ENCODE measurements at regions not wholly inside any gene's neighbourhood (a gene's known extent, or its start where the extent isn't known, plus 50 kb on each side); places are given as distances from the start of the nearest gene placed in this dataset.

GRCh38 chr2:133777574-133777960 lies 209.3 kb upstream of the NCKAP5 start:
- 85% methylated on average over 7 of the region's 7 CpGs for WGBS
- Histone ChIP-seq H3K9me3 (no peaks in the 10 kb centered on the region), H3K27ac (replicated peaks in 1 of 4) (no peak overlapping the region), H3K27me3 (no peaks in the 10 kb centered on the region), H3K4me1 (peaks cover 20 to 24% (median 22%) of the 10 kb centered on the region in 4 donors), H3K4me3 (no peak overlapping the region), H3K36me3 (no peaks in the 10 kb centered on the region)
- intact Hi-C loops (cut with DNase I): loop anchor here (10.0 kb wide), 1 partner anchor 123 kb away; no protein-coding TSS in a partner anchor
- TF ChIP-seq CTCF (IDR thresholded peaks at IDR 0.05) (no peak), POLR2AphosphoS5 (IDR thresholded peaks at IDR 0.05) (no peak)
- no peak for DNase-seq (ENCODE audit: extremely low spot score)

GRCh38 chr2:133780099-133780996 lies 212.1 kb upstream of the NCKAP5 start:
- DNase-seq (ENCODE audit: extremely low spot score): no peak
- intact Hi-C loops (cut with DNase I): no loop called here

DNA sequence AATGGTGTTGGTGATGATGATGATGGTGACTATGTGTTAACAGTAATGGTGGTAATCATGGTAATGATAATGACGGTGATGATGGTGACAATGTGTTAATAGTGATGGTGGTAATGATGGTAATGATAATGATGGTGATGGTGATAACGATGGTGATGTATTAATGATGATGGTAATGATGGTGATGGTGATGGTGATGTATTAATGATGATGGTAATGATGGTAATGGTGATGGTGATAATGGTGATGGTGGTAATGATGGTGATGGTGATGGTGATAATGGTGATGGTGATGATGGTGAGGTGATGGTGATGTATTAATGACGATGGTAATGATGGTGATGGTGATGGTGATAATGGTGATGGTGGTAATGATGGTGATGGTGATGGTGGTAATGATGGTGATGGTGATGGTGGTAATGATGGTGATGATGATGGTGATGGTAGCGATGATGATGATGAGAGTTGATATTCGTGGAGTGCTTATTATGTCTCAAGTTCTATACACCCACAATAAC lies 212.8 kb upstream of the NCKAP5 start:
- TF ChIP-seq POLR2AphosphoS5 (IDR thresholded peaks at IDR 0.05) (no peak), EP300 (IDR thresholded peaks at IDR 0.05) (no peak)
- 76% methylated on average over 5 of the region's 5 CpGs for WGBS
- Histone ChIP-seq H3K4me3 (no peak overlapping the region), H3K4me1 (peaks cover 0 to 4% (median 0%) of the 10 kb centered on the region in 4 donors), H3K36me3 (no peaks in the 10 kb centered on the region), H3K27ac (replicated peaks in 1 of 4) (no peak overlapping the region), H3K9me3 (peaks cover 0 to 4% (median 0%) of the 10 kb centered on the region in 4 donors), H3K27me3 (no peaks in the 10 kb centered on the region)
- no peak for DNase-seq (ENCODE audit: extremely low spot score)
- intact Hi-C loops (cut with DNase I): no loop called here

More at GRCh38 chr2:133780099-133780996, 212.1 kb upstream of the NCKAP5 start:
- Histone ChIP-seq H3K36me3 (no peaks in the 10 kb centered on the region), H3K4me1 (peaks cover under 1 to 4% (median 2%) of the 10 kb centered on the region in 4 donors), H3K9me3 (peaks cover 0 to 4% (median 0%) of the 10 kb centered on the region in 4 donors), H3K27me3 (no peaks in the 10 kb centered on the region), H3K4me3 (no peak overlapping the region), H3K27ac (replicated peaks in 1 of 4) (no peak overlapping the region)
- TF ChIP-seq POLR2AphosphoS5 (IDR thresholded peaks at IDR 0.05) (no peak), EP300 (IDR thresholded peaks at IDR 0.05) (no peak), POLR2A (IDR thresholded peaks at IDR 0.05; ENCODE audit: low read depth) (no peak), CTCF (IDR thresholded peaks at IDR 0.05) (peak; percentile 82 to 90 (median 84))
- WGBS: 51% methylated on average over 12 of the region's 12 CpGs

GRCh38 chr2:133787207-133787606 lies 218.9 kb upstream of the NCKAP5 start:
- Histone ChIP-seq H3K27me3 (no peaks in the 10 kb centered on the region), H3K9me3 (peaks cover 0 to 4% (median 0%) of the 10 kb centered on the region in 4 donors), H3K4me1 (no peaks in the 10 kb centered on the region), H3K36me3 (no peaks in the 10 kb centered on the region), H3K4me3 (no peak overlapping the region), H3K27ac (replicated peaks in 1 of 4) (no peak overlapping the region)
- no peak for TF ChIP-seq POLR2AphosphoS5 (IDR thresholded peaks at IDR 0.05)
- TF ChIP-seq POLR2A (IDR thresholded peaks at IDR 0.05; ENCODE audit: low read depth): no peak
- TF ChIP-seq EP300 (IDR thresholded peaks at IDR 0.05): no peak
- TF ChIP-seq CTCF (IDR thresholded peaks at IDR 0.05): no peak
- intact Hi-C loops (cut with DNase I): no loop called here
- no peak for DNase-seq (ENCODE audit: extremely low spot score)

- intact Hi-C loops (cut with DNase I): no loop called here
Observed at GRCh38 chr2:133787651-133788050, 219.4 kb upstream of the NCKAP5 start.

More at GRCh38 chr2:133787651-133788050, 219.4 kb upstream of the NCKAP5 start:
- TF ChIP-seq POLR2AphosphoS5 (IDR thresholded peaks at IDR 0.05): no peak
- WGBS: 94% methylated on average over 3 of the region's 3 CpGs
- Histone ChIP-seq H3K36me3 (no peaks in the 10 kb centered on the region), H3K9me3 (peaks cover 0 to 4% (median 0%) of the 10 kb centered on the region in 4 donors), H3K4me1 (no peaks in the 10 kb centered on the region), H3K27ac (replicated peaks in 1 of 4) (no peak overlapping the region), H3K4me3 (no peak overlapping the region), H3K27me3 (no peaks in the 10 kb centered on the region)
- no peak for DNase-seq (ENCODE audit: extremely low spot score)

All from esophagus muscularis mucosa (tissue), 4 donors.